ENCODE measurements at regions not wholly inside any gene's neighbourhood (a gene's known extent, or its start where the extent isn't known, plus 50 kb on each side); places are given as distances from the start of the nearest gene placed in this dataset.
"Not testable (repeated sequence)": the region's sequence is repeated elsewhere in the genome, so short reads cannot be mapped to it uniquely, and the experiment has no call there.

DNA sequence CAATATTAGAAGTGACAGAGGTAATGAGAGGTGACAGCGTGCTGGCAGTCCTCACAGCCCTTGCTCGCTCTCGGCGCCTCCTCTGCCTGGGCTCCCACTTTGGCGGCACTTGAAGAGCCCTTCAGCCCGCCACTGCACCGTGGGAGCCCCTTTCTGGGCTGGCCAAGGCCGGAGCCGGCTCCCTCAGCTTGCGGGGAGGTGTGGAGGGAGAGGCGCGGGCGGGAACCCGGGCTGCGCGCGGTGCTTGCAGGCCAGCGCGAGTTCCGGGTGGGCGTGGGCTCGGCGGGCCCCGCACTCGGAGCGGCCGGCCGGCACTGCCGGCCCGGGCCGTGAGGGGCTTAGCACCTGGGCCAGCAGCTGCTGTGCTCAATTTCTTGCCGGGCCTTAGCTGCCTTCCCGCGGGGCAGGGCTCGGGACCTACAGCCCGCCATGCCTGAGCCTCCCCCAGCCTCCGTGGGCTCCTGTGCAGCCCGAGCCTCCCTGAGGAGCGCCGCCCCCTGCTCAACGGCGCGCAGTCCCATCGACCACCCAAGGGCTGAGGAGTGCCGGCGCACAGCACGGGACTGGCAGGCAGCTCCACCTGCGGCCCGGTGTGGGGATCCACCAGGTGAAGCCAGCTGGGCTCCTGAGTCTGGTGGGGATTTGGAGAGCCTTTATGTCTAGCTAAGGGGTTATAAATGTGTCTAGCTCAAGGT is 426.5 kb upstream of the RGS18 start:
- DNase-seq (ENCODE audit: low read depth, low spot score): not testable (repeated sequence)

DNA sequence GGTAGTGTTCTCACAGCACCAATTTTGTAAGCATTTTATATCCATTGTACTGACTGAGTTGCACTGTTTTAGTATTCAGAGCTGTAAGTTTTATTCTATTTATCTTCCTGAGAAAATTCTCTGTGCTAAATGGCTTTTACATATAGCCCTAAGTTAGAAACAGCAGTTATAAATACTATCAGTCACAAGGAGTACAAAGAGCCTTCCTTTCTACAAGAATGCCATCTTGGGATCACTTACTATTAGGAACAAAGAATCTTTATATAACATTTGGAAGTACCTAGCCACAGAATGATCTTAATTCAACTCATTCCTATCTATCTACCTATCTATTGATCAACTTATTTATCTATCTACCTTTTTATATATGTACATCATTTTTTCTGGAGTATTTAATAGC is 423.9 kb upstream of the RGS18 start:
- no peak for DNase-seq (ENCODE audit: low read depth, low spot score)
- no peak overlapping the region for H3K4me3 ChIP-seq (ENCODE audit: low read length)

More for the DNA sequence above, 426.5 kb upstream of the RGS18 start:
- not testable (repeated sequence) for H3K4me3 ChIP-seq (ENCODE audit: low read length)

DNA sequence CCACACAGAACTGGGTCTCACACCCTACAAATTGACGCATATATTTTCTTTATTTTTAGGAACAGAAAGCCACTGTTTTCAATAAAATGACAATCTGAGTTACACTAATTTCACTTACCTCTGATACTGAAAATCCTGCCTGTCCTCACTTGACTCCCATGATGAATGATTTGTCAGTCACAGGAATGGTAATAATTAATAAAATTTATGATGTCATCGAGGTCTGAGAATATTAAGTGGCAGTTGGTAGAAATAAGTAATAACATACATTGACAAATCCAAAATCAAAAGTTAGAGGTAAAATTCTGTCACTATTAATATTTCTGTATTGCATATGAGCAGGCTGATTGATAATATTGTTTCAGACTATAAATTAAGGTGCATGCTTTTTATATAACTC is 418.7 kb upstream of the RGS18 start:
- no peak for DNase-seq (ENCODE audit: low read depth, low spot score)
- no peak overlapping the region for H3K4me3 ChIP-seq (ENCODE audit: low read length)

DNA sequence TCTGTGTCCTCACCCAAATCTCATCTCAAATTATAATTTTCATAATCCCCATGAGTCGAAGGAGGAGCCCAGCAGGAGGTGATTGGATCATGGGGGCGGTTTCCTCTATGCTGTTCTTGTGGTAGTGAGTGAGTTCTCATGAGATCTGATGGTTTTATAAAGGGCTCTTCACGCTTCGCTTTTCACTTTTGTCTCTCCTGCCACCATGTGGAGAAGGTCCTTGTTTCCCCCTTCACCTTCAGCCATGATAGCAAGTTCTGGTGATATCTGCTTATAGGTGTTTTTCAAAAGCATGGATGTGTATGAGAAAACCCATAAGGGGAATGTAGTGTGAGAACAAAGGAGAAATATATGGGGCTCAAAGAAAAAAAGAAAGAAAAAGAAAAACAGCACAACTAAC is 405.9 kb upstream of the RGS18 start:
- no peak for DNase-seq (ENCODE audit: low read depth, low spot score)
- H3K4me3 ChIP-seq (ENCODE audit: low read length): no peak overlapping the region

DNA sequence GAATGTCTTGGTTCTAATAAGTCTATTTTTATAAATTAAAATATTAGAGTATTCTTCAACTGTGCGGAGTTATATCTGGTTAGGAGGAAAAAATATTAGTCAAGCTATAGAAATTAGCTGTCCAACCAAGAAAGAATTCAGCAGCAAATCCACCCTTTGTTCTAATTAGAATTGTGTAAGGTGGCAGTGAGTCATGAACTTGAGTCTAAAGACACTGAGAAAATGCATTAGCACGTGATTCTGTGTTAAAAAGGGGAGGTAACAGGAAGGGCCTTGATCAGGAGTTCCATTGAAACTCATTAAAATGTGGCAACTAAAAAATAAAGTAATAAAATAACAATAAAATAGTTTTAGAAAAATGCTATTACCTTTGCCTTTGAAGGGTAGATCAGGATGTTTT is 398.2 kb upstream of the RGS18 start:
- DNase-seq (ENCODE audit: low read depth, low spot score): no peak

DNA sequence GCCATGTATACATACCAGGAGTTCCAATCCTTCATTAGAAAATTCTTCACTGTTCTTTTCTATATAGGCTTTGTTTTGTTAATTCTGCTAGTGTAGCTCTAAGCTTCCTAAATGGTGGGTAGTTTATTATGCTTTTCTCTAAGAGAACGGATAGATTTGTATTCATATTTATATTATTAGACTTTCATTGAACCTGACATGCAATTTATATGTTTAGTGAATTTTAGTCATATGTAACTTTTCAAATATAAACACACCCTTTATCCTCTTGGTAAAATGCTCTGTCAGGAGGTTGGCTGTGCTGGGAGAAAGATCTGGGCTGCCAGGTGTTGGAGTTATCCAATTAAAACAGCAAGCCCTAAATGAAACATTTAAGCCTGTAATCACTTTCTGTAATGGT is 369.7 kb upstream of the RGS18 start:
- no peak overlapping the region for H3K4me3 ChIP-seq (ENCODE audit: low read length)
- no peak for DNase-seq (ENCODE audit: low read depth, low spot score)

More for the DNA sequence above, 398.2 kb upstream of the RGS18 start:
- H3K4me3 ChIP-seq (ENCODE audit: low read length): no peak overlapping the region

DNA sequence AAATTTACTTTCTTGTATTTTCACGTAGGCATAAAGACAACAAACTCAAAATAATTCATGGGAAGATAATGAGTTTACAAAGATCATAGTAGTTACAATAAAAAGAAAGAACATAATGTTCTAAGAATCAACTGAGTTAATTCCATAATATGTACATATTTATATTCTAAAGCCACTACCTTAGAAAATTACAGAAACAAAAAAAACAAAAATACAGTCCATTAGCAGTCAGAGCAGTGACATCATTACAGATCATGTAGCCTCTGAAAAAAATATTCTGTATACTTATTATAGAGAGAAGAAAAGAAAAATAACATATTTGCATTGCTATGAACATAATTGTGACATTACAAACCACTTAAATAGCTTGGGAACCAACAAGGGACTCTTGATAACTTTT is 360.1 kb upstream of the RGS18 start:
- H3K4me3 ChIP-seq (ENCODE audit: low read length): no peak overlapping the region
- no peak for DNase-seq (ENCODE audit: low read depth, low spot score)

DNA sequence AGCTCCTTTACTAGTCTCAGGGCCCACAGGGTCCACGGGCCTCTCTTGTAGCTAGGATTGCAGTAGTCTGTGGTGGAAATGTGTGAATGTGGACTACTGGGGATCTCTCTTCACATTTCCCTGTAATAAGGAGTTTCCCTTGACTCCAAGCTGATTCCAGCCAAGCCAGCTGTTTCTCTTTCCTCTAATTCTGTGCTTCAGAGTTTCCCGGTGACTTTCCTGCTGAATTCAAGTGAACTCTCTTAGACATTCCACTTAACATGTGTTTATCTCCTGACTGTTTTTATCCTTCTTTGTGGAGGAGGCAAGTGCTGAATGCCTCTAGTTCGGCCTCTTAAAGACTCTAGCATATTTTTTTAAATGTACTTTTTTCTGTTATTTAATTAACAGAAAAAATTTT is 354.0 kb upstream of the RGS18 start:
- no peak for DNase-seq (ENCODE audit: low read depth, low spot score)
- no peak overlapping the region for H3K4me3 ChIP-seq (ENCODE audit: low read length)

DNA sequence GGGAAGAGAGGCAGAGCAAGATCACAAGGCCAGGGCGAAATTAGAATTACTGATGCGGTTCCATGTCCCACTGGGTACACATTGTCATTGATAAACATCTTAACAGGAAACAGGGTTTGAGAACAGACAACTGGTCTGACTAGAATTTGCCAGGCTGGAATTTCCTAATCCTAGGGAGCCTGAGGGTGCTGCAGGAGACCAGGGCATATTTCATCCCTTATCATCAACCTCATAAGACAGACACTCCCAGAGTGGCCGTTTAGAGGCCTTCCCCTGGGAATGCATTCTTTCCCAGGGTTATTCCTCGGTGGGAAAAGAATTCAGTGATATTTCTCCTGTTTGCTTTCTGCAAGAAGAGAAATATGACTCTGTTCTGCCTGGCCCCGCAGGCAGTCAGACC is 344.7 kb upstream of the RGS18 start:
- not testable (repeated sequence) for H3K4me3 ChIP-seq (ENCODE audit: low read length); DNase-seq (ENCODE audit: low read depth, low spot score)

DNA sequence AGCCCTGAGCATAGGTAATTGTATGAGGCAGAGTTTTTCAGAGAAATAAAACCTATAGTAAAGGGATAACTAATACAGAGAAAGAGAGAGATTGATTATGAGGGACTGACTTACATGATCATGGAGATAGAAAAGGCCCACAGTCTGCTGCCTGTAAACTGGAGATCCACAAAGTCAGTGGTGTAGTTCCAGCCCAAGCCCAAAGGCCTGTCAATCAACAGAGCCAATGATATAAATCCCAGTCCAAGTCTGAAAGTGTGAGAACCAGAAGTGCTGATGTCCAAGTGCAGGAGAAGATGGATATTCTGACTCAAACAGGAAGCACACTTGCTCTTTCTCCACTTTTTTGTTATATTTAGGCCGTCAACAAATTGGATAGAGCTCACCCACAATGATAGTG is 340.1 kb upstream of the RGS18 start:
- no peak for DNase-seq (ENCODE audit: low read depth, low spot score)
- no peak overlapping the region for H3K4me3 ChIP-seq (ENCODE audit: low read length)

DNA sequence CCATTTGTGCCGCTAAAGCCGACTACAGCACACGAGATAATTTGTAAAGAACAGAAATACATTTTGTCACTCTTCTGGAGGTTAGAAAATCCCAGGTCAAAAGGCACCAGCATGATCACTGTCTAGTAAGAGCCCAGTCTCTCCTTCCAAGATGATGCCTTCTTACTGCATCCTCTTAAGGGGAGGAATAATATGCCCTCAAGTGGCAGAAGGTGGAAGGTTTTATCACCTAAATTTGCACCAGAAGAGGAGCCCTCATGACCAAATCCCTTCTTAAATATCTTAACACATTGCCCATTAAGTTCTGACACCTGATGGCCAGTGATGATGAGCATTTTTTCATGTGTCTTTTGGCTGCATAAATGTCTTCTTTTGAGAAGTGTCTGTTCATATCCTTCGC is 326.7 kb upstream of the RGS18 start:
- peak; percentile 10 for DNase-seq (ENCODE audit: low read depth, low spot score)

DNA sequence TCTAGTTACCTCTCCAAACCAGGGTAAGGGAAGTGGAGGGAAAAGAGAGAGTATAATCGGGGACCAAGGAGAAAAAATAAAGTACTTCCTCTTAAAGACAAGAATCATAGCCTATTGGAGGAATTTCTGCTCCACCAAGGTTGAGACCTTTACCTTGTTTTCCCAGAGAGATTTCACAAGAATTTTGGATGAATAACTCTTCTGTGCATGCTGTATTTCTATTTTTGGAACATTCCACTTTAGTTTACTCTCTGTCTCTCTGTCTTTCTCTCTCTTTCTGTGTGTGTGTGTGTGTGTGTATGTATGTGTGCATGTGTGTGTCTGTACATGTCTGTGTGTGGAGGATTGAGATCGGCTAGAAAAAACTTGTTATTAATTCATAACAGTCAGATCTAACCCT is 318.4 kb upstream of the RGS18 start:
- H3K4me3 ChIP-seq (ENCODE audit: low read length): no peak overlapping the region
- no peak for DNase-seq (ENCODE audit: low read depth, low spot score)

More for the DNA sequence above, 326.7 kb upstream of the RGS18 start:
- no peak overlapping the region for H3K4me3 ChIP-seq (ENCODE audit: low read length)

DNA sequence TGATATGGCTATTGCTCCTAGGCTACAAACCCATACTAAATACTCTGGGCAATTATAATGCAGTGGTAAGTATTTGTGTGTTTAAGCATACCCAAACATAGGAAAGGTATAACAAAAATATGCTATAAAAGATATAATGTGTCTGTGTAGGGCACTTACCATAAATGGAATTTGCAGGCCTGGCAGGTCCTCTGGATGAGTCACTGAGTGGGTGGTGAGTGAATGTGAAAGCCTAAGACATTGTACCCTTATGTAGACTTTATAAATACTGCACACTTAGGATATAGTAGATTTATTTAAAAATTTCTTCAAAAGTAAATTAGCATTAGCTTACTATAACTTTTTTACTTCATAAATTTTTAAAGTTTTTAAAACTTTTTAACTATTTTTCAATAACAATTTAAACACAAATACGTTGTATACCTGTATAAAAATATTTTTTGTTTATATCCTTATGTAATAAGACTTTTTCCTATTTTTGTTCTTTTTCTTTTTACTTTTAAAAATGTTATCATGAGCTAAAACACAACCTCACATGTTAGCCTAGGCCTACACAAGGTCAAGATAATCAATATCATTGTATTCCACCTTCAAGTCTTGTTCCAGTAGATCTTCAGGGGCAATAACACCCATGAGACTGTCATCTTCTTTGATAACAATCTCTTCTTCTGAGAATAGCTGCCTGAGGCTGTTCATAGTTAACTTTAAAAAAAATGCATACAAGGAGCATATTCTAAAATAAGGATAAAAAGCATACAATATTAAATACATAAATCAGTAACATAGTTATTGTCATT is 306.3 kb upstream of the RGS18 start:
- DNase-seq (ENCODE audit: low read depth, low spot score): no peak
- H3K4me3 ChIP-seq (ENCODE audit: low read length): no peak overlapping the region

DNA sequence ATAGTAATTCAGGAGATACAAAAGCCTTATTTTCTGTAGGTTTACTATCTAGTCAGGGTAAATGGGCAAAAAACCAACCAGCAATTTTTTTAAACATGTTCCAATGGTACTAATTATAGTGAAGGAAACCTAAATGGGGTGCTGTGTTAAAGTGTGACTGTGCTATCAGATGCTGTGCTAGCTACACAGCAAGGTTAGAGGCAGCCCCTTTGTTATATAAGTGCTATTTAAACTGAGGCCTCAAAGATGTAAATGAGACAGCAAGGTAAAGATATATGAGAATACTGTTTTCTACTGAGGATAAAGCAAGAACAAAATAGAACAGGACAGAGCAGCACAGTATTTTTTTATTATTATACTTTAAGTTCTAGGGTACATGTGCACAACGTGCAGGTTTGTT is 305.4 kb upstream of the RGS18 start:
- no peak overlapping the region for H3K4me3 ChIP-seq (ENCODE audit: low read length)
- DNase-seq (ENCODE audit: low read depth, low spot score): no peak

DNA sequence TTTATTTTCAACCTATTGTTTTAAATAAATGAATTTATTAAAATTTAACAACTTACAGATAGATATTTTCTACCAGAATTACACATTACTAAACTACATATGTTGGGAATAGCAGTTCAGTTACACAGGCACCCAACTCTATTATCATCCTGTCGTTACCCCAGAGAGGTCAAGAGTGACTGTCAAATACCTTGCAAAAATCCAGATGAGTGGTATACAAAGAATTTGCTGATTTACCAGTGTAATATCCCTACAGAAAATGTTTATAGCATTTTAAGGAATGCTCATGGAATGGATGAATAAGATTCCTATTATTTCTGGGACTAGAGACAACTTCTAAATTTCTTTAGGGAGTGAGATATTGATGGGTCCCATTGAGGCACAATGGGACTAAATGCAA is 300.7 kb upstream of the RGS18 start:
- no peak for DNase-seq (ENCODE audit: low read depth, low spot score)
- no peak overlapping the region for H3K4me3 ChIP-seq (ENCODE audit: low read length)

DNA sequence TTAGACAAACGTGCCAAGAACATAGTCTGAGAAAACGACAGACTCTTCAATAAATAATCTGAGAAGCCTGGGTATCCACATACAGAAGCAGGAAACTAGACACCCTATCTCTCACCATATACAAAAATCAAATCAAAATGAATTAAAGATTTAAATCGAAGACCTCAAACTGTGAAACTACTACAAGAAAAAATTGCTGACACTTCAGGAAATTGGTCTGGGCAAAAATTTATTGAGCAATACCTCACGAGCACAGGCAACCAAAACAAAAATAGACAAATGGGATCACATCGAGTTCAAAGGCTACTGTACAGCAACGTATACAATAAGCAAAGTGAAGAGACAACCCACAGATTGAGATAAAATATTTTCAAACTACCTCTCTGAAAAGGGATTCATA is 292.8 kb upstream of the RGS18 start:
- DNase-seq (ENCODE audit: low read depth, low spot score): no peak
- H3K4me3 ChIP-seq (ENCODE audit: low read length): no peak overlapping the region

DNA sequence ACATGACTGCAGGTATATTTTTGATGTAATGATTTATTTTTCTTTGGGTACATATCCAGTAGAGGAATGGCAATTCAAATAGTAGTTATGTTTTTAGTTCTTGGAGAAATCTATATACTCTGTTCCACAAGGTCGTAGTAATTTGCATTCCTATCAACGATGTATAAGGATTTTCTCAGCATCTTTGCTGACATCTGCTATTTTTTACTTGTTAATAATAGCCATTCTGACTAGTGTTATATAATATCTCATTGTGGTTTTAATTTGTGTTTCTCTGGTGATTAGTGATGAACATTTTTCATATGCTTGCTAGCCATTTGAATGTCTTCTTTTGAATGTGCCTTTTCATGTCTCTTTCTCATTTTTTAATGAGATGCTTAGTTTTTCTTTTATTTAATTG is 292.1 kb upstream of the RGS18 start:
- no peak for DNase-seq (ENCODE audit: low read depth, low spot score)
- no peak overlapping the region for H3K4me3 ChIP-seq (ENCODE audit: low read length)

DNA sequence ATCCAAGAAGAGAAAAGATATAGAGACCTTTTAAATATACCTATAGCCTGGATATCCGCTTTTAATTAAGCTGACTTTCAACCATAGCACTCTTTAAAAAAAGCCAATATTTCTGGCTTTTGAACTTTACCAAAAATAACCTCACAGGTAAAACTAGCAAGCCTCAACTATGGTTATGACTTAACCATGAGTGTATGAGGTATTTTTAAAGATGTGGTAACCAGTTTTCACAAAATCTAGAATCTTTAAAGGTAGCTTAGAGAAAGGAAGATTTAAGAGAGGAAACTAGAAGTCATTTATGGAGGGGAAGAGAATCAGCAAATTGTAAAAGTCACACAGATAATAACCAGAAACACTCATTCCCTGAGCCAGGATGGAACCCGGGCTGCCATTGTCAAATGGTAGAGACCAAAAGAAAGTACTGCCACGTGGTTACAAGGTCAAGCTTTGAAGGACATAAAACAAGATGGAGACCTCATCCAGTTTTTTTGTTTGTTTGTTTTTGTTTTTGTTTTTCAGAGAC is 288.4 kb upstream of the RGS18 start:
- DNase-seq (ENCODE audit: low read depth, low spot score): no peak
- no peak overlapping the region for H3K4me3 ChIP-seq (ENCODE audit: low read length)

DNA sequence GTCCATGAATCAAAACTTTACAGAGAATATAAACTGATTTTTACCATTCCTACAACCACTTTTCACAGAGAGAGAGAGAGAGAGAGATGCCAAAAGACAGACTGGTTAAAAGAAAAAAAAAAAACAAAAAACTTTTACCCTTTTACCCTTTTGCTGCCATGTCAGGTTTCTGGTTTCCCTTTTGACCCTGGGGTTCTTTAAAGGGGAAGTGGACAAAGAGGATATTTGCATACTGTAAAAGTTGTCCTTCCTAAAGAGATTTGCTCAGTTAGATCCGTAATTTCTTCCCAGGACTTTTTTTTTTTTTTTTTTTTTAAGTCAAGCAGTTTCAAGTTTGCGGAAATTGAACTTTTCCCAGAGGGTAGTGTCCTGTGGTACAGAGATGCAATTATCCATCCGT is 287.8 kb upstream of the RGS18 start:
- DNase-seq (ENCODE audit: low read depth, low spot score): no peak
- no peak overlapping the region for H3K4me3 ChIP-seq (ENCODE audit: low read length)

DNA sequence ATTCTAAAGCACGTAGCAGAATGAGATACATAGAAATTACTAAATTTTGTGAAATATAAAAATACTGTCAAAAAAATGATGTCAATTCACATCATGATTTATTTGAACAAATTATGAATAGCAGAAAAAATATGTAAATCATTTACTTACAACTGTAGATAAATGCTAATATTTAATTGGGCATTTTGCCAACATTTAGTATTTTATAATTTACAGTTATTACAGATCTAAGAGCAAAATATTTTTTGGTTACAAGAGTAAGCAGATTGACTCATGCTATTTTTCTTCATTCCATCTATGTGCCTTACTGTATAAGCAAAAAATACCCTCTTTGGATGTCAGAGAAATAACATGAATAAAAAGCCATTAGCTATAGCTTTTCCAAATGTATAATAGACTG is 282.3 kb upstream of the RGS18 start:
- H3K4me3 ChIP-seq (ENCODE audit: low read length): no peak overlapping the region
- no peak for DNase-seq (ENCODE audit: low read depth, low spot score)

DNA sequence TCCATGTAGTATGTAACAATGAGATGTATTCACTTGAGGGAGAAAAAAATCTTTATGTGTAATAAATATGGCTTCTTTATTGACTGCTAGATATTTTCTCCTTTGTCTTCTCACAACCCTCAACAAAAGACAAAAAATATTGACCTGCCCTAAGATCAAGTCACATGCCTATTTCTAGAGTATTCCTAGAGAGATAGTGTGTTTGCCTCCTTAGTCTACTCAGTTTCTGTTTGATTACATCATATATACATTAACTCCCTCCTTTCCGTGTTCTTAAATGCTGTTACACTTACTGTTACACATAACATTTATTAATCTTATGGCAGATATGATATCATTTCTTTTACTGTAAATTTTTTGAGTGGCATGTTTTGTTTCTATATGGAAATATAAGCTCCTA is 281.6 kb upstream of the RGS18 start:
- DNase-seq (ENCODE audit: low read depth, low spot score): no peak
- no peak overlapping the region for H3K4me3 ChIP-seq (ENCODE audit: low read length)
